ENCODE measurements at regions not wholly inside any gene's neighbourhood (a gene's known extent, or its start where the extent isn't known, plus 50 kb on each side); places are given as distances from the start of the nearest gene placed in this dataset.
A peak's percentile ranks its signal among the peaks of the same experiment; 100 is the strongest.

DNA sequence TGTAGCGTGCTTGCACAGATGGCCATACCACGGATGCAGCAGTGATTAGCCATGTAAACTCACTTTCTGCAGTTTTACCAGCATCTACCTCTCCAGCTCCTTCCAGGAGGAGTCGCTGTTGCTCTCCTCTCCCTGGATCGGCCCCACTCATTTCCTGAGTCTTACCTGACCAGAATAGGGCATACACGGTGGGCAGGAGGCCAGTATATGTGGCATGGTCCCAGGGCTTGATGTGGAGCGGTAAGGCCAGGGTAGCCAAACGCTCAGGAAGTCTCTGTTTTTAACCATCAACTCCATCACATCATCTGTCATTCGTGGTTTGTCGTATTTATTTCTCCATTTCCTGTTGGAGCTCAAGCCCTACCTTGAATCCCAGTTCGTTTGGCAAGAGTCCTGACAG lies 163.4 kb upstream of the USP24 start:
- Histone ChIP-seq H3K36me3 (ENCODE audit: control insufficient read depth in 4 of 4, insufficient read depth in 4 of 4, low read length in 4 of 4) (no peaks in the 10 kb centered on the region), H3K4me3 (no peak overlapping the region), H3K27me3 (ENCODE audit: control insufficient read depth in 3 of 3, insufficient read depth in 3 of 3, low read length in 2 of 3) (no peaks in the 10 kb centered on the region), H3K27ac (ENCODE audit: low read depth in 1 of 2, low read length in 1 of 2) (no peak overlapping the region), H3K9me3 (ENCODE audit: control insufficient read depth in 4 of 4, insufficient read depth in 3 of 4, low read length in 3 of 4) (no peaks in the 10 kb centered on the region), H3K4me1 (ENCODE audit: control insufficient read depth in 5 of 5, insufficient read depth in 5 of 5, low read length in 5 of 5) (peaks cover 0 to 9% (median 8%) of the 10 kb centered on the region in 5 donors), H3K9ac (ENCODE audit: insufficient read depth in 1 of 2, low read length in 2 of 2) (no peak overlapping the region)
- no peak for ATAC-seq (ENCODE audit: insufficient read depth, low FRiP score)
- TF ChIP-seq, protein P1, sequence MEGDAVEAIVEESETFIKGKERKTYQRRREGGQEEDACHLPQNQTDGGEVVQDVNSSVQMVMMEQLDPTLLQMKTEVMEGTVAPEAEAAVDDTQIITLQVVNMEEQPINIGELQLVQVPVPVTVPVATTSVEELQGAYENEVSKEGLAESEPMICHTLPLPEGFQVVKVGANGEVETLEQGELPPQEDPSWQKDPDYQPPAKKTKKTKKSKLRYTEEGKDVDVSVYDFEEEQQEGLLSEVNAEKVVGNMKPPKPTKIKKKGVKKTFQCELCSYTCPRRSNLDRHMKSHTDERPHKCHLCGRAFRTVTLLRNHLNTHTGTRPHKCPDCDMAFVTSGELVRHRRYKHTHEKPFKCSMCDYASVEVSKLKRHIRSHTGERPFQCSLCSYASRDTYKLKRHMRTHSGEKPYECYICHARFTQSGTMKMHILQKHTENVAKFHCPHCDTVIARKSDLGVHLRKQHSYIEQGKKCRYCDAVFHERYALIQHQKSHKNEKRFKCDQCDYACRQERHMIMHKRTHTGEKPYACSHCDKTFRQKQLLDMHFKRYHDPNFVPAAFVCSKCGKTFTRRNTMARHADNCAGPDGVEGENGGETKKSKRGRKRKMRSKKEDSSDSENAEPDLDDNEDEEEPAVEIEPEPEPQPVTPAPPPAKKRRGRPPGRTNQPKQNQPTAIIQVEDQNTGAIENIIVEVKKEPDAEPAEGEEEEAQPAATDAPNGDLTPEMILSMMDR (IDR thresholded peaks at IDR 0.05; ENCODE audit: control extremely low read depth, extremely low read depth): peak; percentile 39
- WGBS, 2 donors: 26 to 32% methylated on average over 10 of the region's 10 CpGs
- peak; percentile 37 to 64 (median 49) for DNase-seq

DNA sequence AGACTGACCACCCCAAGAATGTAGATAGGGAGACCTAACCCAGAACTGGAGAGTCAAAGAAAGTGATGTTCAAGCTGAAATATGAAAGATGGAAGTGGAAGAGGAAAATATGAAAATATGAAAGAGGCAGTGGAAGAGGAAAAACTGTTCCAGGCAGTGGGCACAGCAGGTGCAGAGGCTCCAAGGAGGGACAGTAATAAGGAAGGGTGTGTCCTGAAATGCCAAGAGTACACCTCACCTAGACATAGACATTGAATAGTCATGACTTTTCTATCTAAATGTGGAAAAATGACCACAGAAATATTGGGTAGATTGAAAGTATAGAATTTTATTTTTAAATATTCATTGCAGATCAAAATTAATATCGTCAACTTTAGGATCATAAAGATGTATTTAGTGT lies 161.7 kb upstream of the USP24 start:
- Histone ChIP-seq H3K4me3 (no peak overlapping the region), H3K27me3 (ENCODE audit: control insufficient read depth in 3 of 3, insufficient read depth in 3 of 3, low read length in 2 of 3) (no peaks in the 10 kb centered on the region), H3K9ac (ENCODE audit: insufficient read depth in 1 of 2, low read length in 2 of 2) (no peak overlapping the region), H3K9me3 (ENCODE audit: control insufficient read depth in 4 of 4, insufficient read depth in 3 of 4, low read length in 3 of 4) (no peaks in the 10 kb centered on the region), H3K36me3 (ENCODE audit: control insufficient read depth in 4 of 4, insufficient read depth in 4 of 4, low read length in 4 of 4) (no peaks in the 10 kb centered on the region), H3K4me1 (ENCODE audit: control insufficient read depth in 5 of 5, insufficient read depth in 5 of 5, low read length in 5 of 5) (peaks cover 0 to 5% (median 0%) of the 10 kb centered on the region in 5 donors), H3K27ac (ENCODE audit: low read depth in 1 of 2, low read length in 1 of 2) (no peak overlapping the region)
- ATAC-seq (ENCODE audit: insufficient read depth, low FRiP score): no peak
- 94 to 99% methylated on average over 1 of the region's 1 CpG for WGBS, 2 donors
- DNase-seq: no peak
- TF ChIP-seq, protein P1 (IDR thresholded peaks at IDR 0.05; ENCODE audit: control extremely low read depth, extremely low read depth): no peak

DNA sequence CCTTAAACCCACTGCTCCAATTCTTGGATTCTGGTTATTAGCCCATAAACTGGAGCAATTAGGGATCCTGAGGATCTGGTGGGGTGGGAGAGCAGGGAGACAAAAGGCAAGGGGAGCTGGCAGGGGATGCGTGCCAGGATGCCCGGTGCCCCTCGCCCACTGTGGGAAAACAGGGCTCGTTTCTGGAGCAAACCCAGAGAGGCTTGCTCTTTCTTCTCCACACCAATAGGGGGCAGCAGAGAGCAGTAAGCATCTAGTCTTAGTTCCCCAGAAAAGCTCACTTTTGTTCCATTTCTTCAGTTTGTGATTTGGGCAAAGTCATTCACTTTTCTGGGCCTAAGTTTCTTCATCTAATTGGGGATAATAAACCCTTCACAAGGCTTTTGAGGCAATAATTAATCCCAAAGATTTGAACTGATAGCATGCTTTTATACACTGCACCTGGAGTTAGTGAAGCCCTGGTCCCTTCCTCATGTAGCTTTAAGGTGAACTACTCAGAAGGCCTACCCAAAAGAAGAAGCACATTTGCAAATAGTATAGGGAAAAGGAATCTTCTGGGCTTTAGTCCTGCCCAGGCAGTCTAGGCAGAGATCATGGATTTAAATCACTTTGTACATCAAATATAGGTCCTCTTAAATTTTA lies 160.6 kb upstream of the USP24 start:
- WGBS, 2 donors: 31 to 42% methylated on average over 4 of the region's 4 CpGs
- Histone ChIP-seq H3K4me3 (no peak overlapping the region), H3K9ac (ENCODE audit: insufficient read depth in 1 of 2, low read length in 2 of 2) (no peak overlapping the region), H3K4me1 (ENCODE audit: control insufficient read depth in 5 of 5, insufficient read depth in 5 of 5, low read length in 5 of 5) (peaks cover 0 to 5% (median 0%) of the 10 kb centered on the region in 5 donors), H3K27me3 (ENCODE audit: control insufficient read depth in 3 of 3, insufficient read depth in 3 of 3, low read length in 2 of 3) (no peaks in the 10 kb centered on the region), H3K9me3 (ENCODE audit: control insufficient read depth in 4 of 4, insufficient read depth in 3 of 4, low read length in 3 of 4) (no peaks in the 10 kb centered on the region), H3K27ac (ENCODE audit: low read depth in 1 of 2, low read length in 1 of 2) (no peak overlapping the region), H3K36me3 (ENCODE audit: control insufficient read depth in 4 of 4, insufficient read depth in 4 of 4, low read length in 4 of 4) (no peaks in the 10 kb centered on the region)
- TF ChIP-seq, protein P1 (IDR thresholded peaks at IDR 0.05; ENCODE audit: control extremely low read depth, extremely low read depth): peak; percentile 68
- ATAC-seq (ENCODE audit: insufficient read depth, low FRiP score) (no peak), DNase-seq (peak in 2 of 3 donors; percentile 71 to 77)
